ENCODE measurements at regions not wholly inside any gene's neighbourhood (a gene's known extent, or its start where the extent isn't known, plus 50 kb on each side); places are given as distances from the start of the nearest gene placed in this dataset.

DNA sequence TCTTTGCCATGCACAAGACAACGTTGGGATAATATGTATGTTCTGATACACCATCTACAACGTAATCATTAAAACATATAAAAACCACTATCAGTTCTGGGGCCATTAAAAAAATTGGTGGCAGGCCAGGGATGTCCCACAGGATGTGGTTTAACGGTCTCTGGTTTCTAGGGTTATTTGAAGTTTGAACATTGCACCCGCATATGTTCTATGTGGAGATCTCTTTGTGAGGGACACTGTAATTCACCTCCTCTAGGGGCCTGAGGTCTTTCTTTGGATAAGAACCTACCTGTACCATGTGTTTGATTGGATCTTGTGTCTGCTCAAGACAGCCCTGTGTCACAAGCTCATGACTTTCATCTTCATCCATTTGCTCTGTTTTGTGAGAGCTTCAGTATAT is 73.2 kb downstream of the GGTLC2 start:
- Histone ChIP-seq H3K23me2 (ENCODE audit: insufficient read length, low read depth, low read length, poor library complexity, severe bottlenecking) (no peaks in the 10 kb centered on the region), H2AFZ (ENCODE audit: low read length) (no peak overlapping the region), H4K20me1 (ENCODE audit: control insufficient read depth, insufficient read depth, insufficient read length) (no peaks in the 10 kb centered on the region), H4K91ac (ENCODE audit: insufficient read length, low read depth, low read length) (no peak overlapping the region), H3K4me1 (ENCODE audit: insufficient read depth, low read length) (no peaks in the 10 kb centered on the region), H4K5ac (ENCODE audit: insufficient read length, low read depth, low read length) (no peak overlapping the region), H3K23ac (ENCODE audit: insufficient read length, low read depth, low read length) (no peak overlapping the region), H3K14ac (ENCODE audit: insufficient read depth, low read length) (no peak overlapping the region), H2BK15ac (ENCODE audit: low read depth, low read length) (no peak overlapping the region), H3K79me2 (ENCODE audit: insufficient read depth, low read length) (no peaks in the 10 kb centered on the region), H3K4me2 (ENCODE audit: insufficient read depth, insufficient read length, low read length) (no peak overlapping the region), H2BK12ac (ENCODE audit: insufficient read length, low read depth, low read length) (no peak overlapping the region), H3K4ac (ENCODE audit: low read depth, low read length) (no peak overlapping the region), H3K27me3 (ENCODE audit: insufficient read depth, low read length) (peaks cover 19% of the 10 kb centered on the region; the same call in 1 of the 2 replicates), H3K79me1 (ENCODE audit: insufficient read depth, low read depth, low read length, poor library complexity, severe bottlenecking) (no peaks in the 10 kb centered on the region), H2BK5ac (ENCODE audit: insufficient read length, low read length) (no peak overlapping the region), H3K9me3 (ENCODE audit: control insufficient read depth, low read depth, low read length) (no peaks in the 10 kb centered on the region), H3K18ac (ENCODE audit: insufficient read length, low read depth, low read length) (no peak overlapping the region), H3K9ac (ENCODE audit: extremely low read depth, insufficient read length, low read length) (no peak overlapping the region), H2BK120ac (ENCODE audit: low read depth, low read length, poor library complexity, severe bottlenecking) (no peak overlapping the region), H3K56ac (ENCODE audit: insufficient read length, low read depth, low read length) (no peak overlapping the region), H2AK5ac (ENCODE audit: insufficient read length, low read length) (no peak overlapping the region), H3K27ac (ENCODE audit: insufficient read length, low read depth, low read length) (no peak overlapping the region), H4K8ac (replicated peaks; ENCODE audit: insufficient read length, low read depth, low read length) (no peak overlapping the region), H2BK20ac (ENCODE audit: low read depth, low read length, poor library complexity, severe bottlenecking) (no peak overlapping the region), H3T11ph (ENCODE audit: low read length) (no peak overlapping the region)
- TF ChIP-seq, protein P1, sequence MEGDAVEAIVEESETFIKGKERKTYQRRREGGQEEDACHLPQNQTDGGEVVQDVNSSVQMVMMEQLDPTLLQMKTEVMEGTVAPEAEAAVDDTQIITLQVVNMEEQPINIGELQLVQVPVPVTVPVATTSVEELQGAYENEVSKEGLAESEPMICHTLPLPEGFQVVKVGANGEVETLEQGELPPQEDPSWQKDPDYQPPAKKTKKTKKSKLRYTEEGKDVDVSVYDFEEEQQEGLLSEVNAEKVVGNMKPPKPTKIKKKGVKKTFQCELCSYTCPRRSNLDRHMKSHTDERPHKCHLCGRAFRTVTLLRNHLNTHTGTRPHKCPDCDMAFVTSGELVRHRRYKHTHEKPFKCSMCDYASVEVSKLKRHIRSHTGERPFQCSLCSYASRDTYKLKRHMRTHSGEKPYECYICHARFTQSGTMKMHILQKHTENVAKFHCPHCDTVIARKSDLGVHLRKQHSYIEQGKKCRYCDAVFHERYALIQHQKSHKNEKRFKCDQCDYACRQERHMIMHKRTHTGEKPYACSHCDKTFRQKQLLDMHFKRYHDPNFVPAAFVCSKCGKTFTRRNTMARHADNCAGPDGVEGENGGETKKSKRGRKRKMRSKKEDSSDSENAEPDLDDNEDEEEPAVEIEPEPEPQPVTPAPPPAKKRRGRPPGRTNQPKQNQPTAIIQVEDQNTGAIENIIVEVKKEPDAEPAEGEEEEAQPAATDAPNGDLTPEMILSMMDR (conservative IDR thresholded peaks at IDR 0.05): no peak
- H3K27ac Mint-ChIP-seq: no peak overlapping the region
- H3K36me3 Mint-ChIP-seq (ENCODE audit: insufficient read depth in 1 of 3, low read depth in 3 of 3): no peaks in the 10 kb centered on the region
- H3K9me3 Mint-ChIP-seq: no peaks in the 10 kb centered on the region
- peaks cover 100% of the 10 kb centered on the region for H3K27me3 Mint-ChIP-seq (ENCODE audit: low read depth)
- no peak overlapping the region for H3K4me3 Mint-ChIP-seq
- DNase-seq: no peak
- peaks cover 0 to 2% of the 10 kb centered on the region in 2 experiments; a peak in 2 of 4 replicates for H3K4me1 Mint-ChIP-seq
- no CpG with 5 or more reads among the region's 4 CpGs for WGBS (ENCODE audit: extremely low coverage, insufficient read length, low lambda C conversion rate)
